Upper lobe of left lung (tissue), 6 donors: ENCODE measurements at regions not wholly inside any gene's neighbourhood (a gene's known extent, or its start where the extent isn't known, plus 50 kb on each side); places are given as distances from the start of the nearest gene placed in this dataset.

Source experiments
- ATAC-seq, 2 donors: fragments of 200-7000 bp; cut with Tn5 transposase; one replicate each; pipeline ENCODE4 v1.9.1; 2022; ENCODE audit warnings: mild to moderate bottlenecking in 2 of 2, moderate library complexity in 2 of 2; ENCODE audit not compliant: low FRiP score in 2 of 2
- DNase-seq, 2 donors: peaks; one replicate each; pipeline ENCODE4 v3.0.0-alpha.2; 2019 to 2020
- H3K27ac ChIP-seq, 4 donors: fragments of 200-600 bp; sonication (generic); one replicate each; pipeline ENCODE4 v1.5.1; 2016 to 2019
- H3K27me3 ChIP-seq, 4 donors: fragments of 200-600 bp; sonication (generic); one replicate each; pipeline ENCODE4 v1.5.1; 2017 to 2019
- H3K36me3 ChIP-seq, 4 donors: fragments of 200-600 bp; sonication (generic); one replicate each; pipeline ENCODE4 v1.5.1; 2016 to 2019
- H3K4me1 ChIP-seq, 4 donors: fragments of 200-600 bp; sonication (generic); one replicate each; pipeline ENCODE4 v1.5.1; 2018 to 2019
- H3K4me3 ChIP-seq, 4 donors: fragments of 200-600 bp; sonication (generic); one replicate each; pipeline ENCODE4 v1.5.1; 2017 to 2019; ENCODE audit warnings: mild to moderate bottlenecking in 2 of 4, moderate library complexity in 1 of 4
- H3K9me3 ChIP-seq, 4 donors: fragments of 200-600 bp; sonication (generic); one replicate each; pipeline ENCODE4 v1.5.1; 2018 to 2019
- CTCF ChIP-seq, 6 experiments: fragments of 450-650 bp in 4 of 6; fragments of 200-600 bp in 2 of 6; sonication (generic) in 2 of 6; IDR thresholded peaks; one replicate each; pipeline ENCODE4 v1.5.1; 2016 to 2019; ENCODE audit warnings: antibody characterized with exemption in 6 of 6
- EP300 ChIP-seq, 4 donors: sonication (generic); formaldehyde crosslinking; IDR thresholded peaks; one replicate each; pipeline ENCODE4 v1.5.1; 2017; ENCODE audit warnings: antibody characterized with exemption in 4 of 4, control low read depth in 2 of 4
- POLR2A ChIP-seq, 4 donors: fragments of 450-650 bp; IDR thresholded peaks; one replicate each; pipeline ENCODE4 v1.5.1; 2016 to 2017; ENCODE audit warnings: antibody characterized with exemption in 4 of 4, mild to moderate bottlenecking in 2 of 4
- POLR2AphosphoS5 ChIP-seq, 2 donors: sonication (generic); formaldehyde crosslinking; IDR thresholded peaks; one replicate each; pipeline ENCODE4 v1.5.1; 2017; ENCODE audit warnings: antibody characterized with exemption in 2 of 2
- WGBS, 2 donors: methylation state at CpG; one replicate each; pipeline ENCODE4 v1.1.5; 2017 to 2018; 5-methylcytosine and 5-hydroxymethylcytosine counted together
- donor health status: DM: no; HTN: no; CAD: no; lungs with moderate emphysema.
- donor health status: DM: no; HTN: yes; CAD: no; lungs with severe emphysema.

DNA sequence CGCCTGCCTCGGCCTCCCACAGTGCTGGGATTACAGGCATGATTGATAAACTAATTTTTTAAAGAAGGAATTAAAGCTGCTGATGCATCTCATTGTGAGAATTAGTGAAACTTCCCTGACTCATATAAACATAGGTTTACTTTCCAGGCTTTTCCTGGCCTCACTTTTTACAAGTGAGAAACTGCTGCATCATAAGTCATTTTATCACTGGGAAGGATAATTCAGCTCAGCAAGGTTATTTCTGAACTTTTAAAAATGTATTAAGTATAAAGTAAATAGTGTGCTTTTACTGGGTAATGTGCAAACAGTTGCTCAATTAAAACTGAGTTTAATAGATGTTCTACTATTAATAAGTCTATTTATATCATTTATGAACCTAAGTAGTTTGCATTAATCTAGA, 1130.3 kb upstream of the CDH2 start:
- DNase-seq (no peak), ATAC-seq (no peak)
- Histone ChIP-seq H3K9me3 (no peaks in the 10 kb centered on the region), H3K4me3 (no peak overlapping the region), H3K27ac (no peak overlapping the region), H3K4me1 (no peaks in the 10 kb centered on the region), H3K36me3 (no peaks in the 10 kb centered on the region), H3K27me3 (no peaks in the 10 kb centered on the region)
- no peak for TF ChIP-seq CTCF (IDR thresholded peaks at IDR 0.05)
- TF ChIP-seq EP300 (IDR thresholded peaks at IDR 0.05), result no peak
- TF ChIP-seq POLR2AphosphoS5 (IDR thresholded peaks at IDR 0.05), result no peak
- no peak for TF ChIP-seq POLR2A (IDR thresholded peaks at IDR 0.05)
- whole genome bisulfite sequencing, 2 donors, result 97 to 100% methylated on average over 2 of the region's 2 CpGs

- no peaks in the 10 kb centered on the region for H3K36me3 ChIP-seq
- no peak overlapping the region for H3K27ac ChIP-seq
- no peaks in the 10 kb centered on the region for H3K9me3 ChIP-seq
- 89 to 90% methylated on average over 3 of the region's 3 CpGs for WGBS, 2 donors
- ATAC-seq (no peak), DNase-seq (no peak)
- H3K4me3 ChIP-seq, result no peak overlapping the region
- no peaks in the 10 kb centered on the region for H3K27me3 ChIP-seq
- TF ChIP-seq EP300 (IDR thresholded peaks at IDR 0.05) (no peak), POLR2AphosphoS5 (IDR thresholded peaks at IDR 0.05) (no peak), POLR2A (IDR thresholded peaks at IDR 0.05) (no peak), CTCF (IDR thresholded peaks at IDR 0.05) (no peak)
- no peaks in the 10 kb centered on the region for H3K4me1 ChIP-seq
Observed at GRCh38 chr18:29305516-29305915, 1128.6 kb upstream of the CDH2 start.

- WGBS, 2 donors, result 85 to 87% methylated on average over 3 of the region's 3 CpGs
Observed at GRCh38 chr18:29301048-29301447, 1124.1 kb upstream of the CDH2 start.

GRCh38 chr18:29285471-29285870, 1108.5 kb upstream of the CDH2 start:
- H3K27me3 ChIP-seq, result no peaks in the 10 kb centered on the region

More at GRCh38 chr18:29301048-29301447, 1124.1 kb upstream of the CDH2 start:
- H3K4me1 ChIP-seq, result no peaks in the 10 kb centered on the region
- no peak for TF ChIP-seq POLR2A (IDR thresholded peaks at IDR 0.05)
- no peak for TF ChIP-seq CTCF (IDR thresholded peaks at IDR 0.05)
- TF ChIP-seq POLR2AphosphoS5 (IDR thresholded peaks at IDR 0.05), result no peak
- no peak for TF ChIP-seq EP300 (IDR thresholded peaks at IDR 0.05)
- H3K36me3 ChIP-seq, result no peaks in the 10 kb centered on the region
- no peak overlapping the region for H3K27ac ChIP-seq
- no peak for ATAC-seq
- DNase-seq, result no peak
- no peaks in the 10 kb centered on the region for H3K27me3 ChIP-seq
- no peaks in the 10 kb centered on the region for H3K9me3 ChIP-seq
- H3K4me3 ChIP-seq, result no peak overlapping the region

More at GRCh38 chr18:29285471-29285870, 1108.5 kb upstream of the CDH2 start:
- H3K27ac ChIP-seq, result no peak overlapping the region
- H3K36me3 ChIP-seq, result no peaks in the 10 kb centered on the region
- H3K4me3 ChIP-seq, result no peak overlapping the region
- ATAC-seq, result no peak
- no peak for DNase-seq
- whole genome bisulfite sequencing, 2 donors, result 67 to 82% methylated on average over 2 of the region's 2 CpGs
- H3K4me1 ChIP-seq, result no peaks in the 10 kb centered on the region
- H3K9me3 ChIP-seq, result no peaks in the 10 kb centered on the region
- TF ChIP-seq EP300 (IDR thresholded peaks at IDR 0.05) (no peak), POLR2A (IDR thresholded peaks at IDR 0.05) (no peak), POLR2AphosphoS5 (IDR thresholded peaks at IDR 0.05) (no peak), CTCF (IDR thresholded peaks at IDR 0.05) (no peak)
